Cardiac septum (tissue), 1 donor: ENCODE measurements at regions not wholly inside any gene's neighbourhood (a gene's known extent, or its start where the extent isn't known, plus 50 kb on each side); places are given as distances from the start of the nearest gene placed in this dataset.

Source experiments
- DNase-seq: peaks from one replicate; pipeline ENCODE4 v3.0.0-alpha.2; 2020; ENCODE audit warnings: low spot score
- intact Hi-C: fragments of 100-400 bp; cut with DNase I; formaldehyde crosslinking; loops from one replicate; pipeline ENCODE4 v1.14.0; 2022
- donor health status: DM: no; HTN: no; CAD: no.

DNA sequence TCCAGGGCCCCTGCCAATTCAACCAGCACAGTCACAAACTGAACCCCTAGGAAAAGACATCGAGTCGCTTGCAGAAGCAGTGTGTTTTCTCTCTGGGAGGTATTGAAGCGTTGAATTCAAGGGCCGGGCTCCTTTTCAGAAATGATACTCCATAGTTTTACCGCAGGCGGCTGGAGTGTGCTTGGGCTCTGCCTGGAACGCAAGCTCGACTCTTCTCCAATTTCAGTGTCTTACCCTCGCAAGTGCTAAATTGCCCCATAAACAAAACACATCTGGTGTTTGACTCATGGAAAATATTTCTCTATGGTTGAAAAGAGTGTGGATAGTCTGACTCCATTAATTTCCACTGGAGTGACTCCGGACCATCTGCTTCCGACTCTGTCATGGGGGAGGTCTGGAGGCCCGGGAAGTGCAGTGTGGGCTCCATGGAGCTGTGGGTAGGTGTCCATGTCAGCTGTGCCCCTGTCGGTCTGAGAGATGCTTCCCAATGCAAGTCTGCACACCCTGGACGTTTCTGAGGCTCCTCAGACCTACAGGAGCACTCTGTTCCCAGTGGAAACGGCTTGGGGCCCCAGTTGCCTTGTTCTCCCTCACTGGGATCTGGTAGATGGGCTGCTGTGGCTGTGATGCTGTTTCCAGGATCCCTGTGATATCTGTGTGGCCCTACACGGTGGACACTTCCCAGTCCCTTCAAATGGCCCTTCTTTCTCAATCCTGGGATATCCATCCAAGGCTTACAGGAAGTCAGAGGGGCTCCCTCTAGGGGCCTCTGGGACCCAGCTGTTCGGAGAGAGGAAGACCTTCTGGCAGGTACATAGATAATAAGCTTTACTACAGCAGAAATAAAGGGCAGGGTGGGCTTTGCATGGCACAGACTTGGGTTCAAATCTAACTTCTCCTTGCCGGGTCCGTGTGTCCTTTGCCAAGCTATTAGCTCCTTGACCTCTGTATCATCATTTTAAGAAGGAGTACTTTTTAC lies 119.8 kb upstream of the CDH13 start:
- intact Hi-C loops: no loop called here

DNA sequence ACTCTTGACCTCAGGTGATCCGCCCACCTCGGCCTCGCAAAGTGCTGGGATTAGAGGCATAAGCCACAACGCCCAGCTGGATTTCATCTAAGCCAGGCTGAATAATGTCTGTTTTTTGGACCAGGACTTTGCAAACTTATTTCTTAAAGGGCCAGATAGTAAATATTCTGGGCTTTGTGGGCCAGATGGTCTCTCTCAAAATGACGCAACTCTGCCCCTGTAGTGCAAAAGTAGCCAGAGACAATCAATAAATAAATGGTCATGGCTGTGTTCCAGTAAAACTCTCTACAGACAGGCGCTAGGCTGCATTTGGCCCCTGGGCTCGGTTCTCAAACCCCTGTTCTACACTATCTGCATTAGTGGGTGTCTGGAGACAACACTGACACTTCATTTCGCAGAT lies 121.9 kb upstream of the CDH13 start:
- DNase-seq: no peak
- intact Hi-C loops: no loop called here

More for the DNA sequence above, 119.8 kb upstream of the CDH13 start:
- no peak for DNase-seq

DNA sequence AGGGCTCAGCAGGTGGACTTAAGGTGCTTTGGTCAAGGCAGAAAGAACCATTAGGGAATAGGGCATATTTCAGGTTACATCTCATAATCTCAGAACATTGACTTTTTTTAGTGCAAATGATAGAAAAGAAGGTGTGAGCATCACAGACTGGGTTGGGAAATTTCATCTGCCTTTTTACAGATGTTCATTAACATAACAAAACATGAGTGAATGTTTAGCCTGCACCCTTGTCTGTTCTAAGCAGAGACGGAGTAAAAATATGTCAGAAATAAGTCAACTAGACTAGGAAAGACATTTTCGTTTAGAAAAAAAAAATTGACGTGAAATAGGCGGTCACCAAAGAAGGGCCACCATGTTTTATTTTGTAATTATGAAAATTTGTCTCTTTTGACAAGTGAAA lies 127.5 kb upstream of the CDH13 start:
- intact Hi-C loops: no loop called here
- DNase-seq: no peak

DNA sequence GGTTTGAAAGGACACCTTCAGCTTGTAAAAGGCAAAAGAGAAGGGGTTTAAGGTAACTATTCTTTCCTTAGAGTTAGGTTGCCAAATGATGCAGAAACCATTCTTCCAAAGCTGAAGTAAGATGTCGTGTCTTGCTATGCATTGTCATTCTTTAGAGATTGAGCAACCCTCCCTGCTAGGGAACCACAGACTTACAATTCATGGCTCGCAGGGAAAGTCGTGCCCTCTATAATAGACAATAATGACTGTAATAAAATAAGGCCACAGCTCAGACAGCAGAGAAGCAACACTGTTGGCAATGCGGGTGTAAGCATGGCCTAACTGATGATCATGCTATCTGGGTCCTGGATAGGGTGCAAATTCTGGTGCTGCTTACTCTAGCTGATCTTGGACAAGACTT lies 129.6 kb upstream of the CDH13 start:
- no peak for DNase-seq
- intact Hi-C loops: no loop called here

DNA sequence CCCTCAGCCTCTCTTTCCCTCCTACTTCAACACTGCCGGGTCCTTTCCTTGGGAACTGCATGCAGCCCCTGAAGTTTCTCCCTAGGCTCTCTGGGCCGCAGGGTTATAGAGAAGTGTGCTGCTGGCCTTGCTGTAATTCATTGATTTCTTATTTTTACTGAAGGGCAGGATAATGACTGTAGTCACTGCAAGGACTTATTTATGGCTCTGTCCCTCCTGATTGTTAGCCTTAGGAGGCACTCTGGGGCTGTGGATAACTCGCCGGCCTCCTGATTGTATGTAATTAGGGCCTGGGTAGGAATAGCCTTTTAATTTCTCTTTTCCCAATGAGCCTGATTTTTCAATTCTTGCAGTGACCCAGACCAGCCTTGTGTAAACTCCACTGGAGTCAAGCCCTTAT lies 138.3 kb upstream of the CDH13 start:
- no peak for DNase-seq
- intact Hi-C loops: no loop called here

DNA sequence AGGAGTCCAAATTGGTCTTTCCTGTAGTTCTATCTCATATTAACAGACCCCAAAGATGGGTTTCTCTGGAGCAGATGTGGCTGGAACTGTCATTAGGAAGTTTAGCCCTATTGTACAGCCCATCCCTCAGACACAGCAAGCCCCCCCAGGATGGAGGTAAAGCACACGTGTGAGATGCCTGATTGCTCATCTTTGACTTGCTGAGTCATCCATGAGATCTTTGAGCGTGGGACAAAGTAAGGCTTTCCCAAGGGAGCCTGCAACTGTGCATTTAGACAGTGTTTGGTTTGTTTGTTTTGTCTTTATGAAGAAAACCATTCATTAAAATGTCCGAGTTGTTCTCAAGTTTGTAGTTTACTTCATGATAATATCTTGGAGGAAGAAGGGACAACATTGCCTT lies 145.3 kb upstream of the CDH13 start:
- no peak for DNase-seq
- intact Hi-C loops: no loop called here

DNA sequence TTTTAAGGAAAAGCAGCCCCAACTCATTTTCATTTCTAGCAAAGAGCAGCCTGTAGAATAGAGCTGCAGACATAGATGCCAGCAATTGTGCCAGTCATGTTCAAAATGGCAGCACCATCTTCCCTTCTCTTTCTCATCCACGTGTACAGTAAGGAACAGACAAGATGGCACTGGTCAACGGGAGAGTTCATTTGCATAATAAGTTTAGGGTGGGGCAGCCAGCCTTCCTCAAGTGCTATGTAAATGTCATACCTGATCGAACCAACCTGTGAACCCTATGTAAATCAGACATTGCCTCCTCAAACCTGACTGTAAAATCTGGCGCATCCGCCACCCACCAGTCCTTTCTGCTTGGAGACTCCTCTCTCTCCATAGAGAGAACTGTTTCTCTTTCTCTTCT lies 150.0 kb upstream of the CDH13 start:
- intact Hi-C loops: no loop called here
- DNase-seq: no peak

DNA sequence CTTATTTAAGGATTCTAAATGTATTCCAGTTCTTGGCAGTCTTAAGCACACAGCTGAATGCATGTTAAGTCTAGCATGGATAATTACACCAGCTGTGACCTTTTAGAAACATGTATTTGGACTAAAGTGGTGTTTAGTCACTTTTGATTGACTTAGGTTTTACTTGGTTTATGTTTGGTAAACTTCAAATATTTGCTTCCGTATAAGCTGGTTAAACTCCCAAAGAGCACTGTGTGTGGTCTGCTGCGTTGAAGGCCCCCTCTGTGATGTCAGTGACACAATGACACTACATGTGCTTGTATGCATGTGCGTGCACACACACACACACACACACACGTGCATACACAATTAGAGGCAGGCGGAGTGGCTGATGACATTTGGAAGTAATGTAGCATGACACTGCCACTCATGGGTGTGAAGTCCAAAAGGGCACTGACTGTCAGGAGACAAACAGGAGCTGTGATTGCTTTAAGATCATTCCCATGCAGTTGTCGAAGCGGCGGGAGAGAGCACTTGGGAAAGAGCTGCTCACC lies 156.1 kb upstream of the CDH13 start:
- DNase-seq: no peak
- intact Hi-C loops: no loop called here

DNA sequence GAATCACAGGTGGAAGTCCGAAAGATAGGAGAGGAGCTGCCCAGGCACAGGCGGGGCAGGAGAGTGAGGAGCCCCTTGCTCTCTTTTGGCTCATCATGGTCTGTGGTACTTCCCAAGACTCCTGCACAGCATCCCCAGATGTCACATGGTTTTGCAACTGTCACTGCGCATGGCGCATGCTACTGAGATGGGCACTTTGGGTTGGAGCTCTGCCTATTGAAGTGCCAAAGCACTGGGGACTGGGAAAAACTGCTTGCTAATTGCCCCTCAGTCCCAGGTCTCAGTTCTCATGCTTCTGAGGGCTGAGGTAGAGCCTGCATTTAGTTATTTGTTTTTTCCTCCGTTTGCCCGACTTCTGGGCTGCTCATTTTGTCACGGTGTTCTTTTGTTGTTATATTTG lies 156.8 kb upstream of the CDH13 start:
- DNase-seq: no peak
- intact Hi-C loops: no loop called here

DNA sequence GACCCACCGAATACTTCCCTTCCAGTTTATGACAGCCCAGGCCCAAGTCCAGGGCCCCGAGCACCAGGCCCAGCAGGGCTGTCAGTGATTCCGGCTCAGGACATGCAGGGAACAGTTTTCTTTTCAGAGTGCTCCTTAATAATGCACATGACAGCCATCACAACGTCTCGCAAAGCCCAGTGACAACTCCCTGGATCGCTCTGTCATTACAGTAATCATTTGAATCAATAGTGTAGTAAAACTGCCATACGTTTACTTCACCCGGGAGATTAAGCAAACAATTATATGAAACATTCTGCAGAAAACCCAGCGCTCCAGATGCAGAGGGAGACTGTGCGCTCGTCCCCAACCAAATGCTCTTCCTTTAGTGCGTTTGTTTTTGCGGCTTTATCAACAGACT lies 162.6 kb upstream of the CDH13 start:
- intact Hi-C loops: no loop called here
- DNase-seq: no peak

DNA sequence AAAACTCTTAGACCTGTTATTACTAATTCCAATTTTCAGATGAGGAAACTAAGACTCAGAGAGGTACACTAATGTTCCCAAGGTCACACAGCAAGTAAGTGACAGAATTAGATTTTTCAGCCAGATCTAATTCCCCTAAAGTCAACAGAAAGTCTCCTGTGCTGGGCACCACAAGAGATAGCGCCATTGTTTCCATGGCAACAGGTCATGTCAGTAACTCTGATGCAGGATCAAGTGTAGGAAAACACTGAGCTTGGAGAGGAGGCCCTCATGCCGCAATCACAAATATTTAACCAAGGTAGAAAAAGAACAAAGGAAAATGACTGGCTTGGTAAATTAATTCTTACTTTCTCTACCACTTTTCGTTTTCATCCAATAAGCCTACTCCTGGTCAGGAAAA lies 166.0 kb upstream of the CDH13 start:
- intact Hi-C loops: no loop called here
- no peak for DNase-seq

DNA sequence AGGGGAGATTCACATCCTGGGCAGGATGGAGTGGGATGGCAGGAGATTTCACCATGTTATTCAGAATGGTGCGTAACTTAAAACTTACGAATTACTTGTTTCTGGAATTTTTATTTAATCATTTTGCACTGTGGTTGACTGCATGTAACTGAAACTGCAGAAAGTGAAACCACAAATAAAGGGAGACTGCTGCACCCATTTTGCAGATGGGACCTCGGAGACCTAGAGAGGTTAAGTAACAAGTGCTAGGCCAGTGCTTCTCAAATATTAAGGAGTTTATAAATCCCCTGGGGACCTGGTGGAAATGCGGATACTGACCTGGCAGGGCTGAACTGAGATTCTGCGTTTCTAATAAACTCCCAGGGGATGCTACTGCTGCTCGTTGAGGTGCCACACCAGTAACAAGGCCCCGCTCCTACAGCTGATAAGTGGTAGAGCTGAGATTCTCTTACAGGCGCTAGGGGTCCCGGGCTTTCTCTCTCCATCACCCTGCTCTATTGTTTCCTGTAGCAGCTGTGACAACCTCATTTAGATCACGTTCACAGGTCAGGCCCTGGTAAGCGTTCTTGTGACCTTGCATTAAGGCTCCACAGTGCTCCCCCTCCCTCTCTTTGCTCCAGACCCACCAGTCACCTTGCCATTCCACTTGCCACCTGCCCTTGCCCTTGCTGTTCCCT lies 167.1 kb upstream of the CDH13 start:
- no peak for DNase-seq
- intact Hi-C loops: loop anchor here (5.0 kb wide), 1 partner anchor 197 kb away; no protein-coding TSS in a partner anchor

DNA sequence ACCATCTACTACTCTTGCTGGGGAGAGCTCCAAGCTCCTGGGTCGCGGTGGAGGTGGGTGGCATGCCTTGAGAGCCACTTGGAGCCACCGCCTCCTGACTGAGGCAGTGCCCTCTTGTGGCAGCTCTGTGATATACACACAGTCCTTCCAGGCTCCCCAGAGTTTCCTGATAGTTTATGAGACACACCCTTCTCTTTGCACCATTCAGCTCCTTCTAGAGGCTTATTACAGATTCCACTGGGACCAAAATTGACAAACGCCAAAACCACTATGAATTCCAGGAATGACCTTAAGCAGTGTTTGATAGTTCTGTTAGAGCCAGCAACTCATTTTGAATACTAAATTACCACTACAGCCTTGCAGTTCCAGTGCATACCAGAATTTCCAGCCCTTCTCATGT lies 170.1 kb upstream of the CDH13 start:
- DNase-seq: no peak
- intact Hi-C loops: loop anchor here (5.0 kb wide), 1 partner anchor 194 kb away; no protein-coding TSS in a partner anchor

DNA sequence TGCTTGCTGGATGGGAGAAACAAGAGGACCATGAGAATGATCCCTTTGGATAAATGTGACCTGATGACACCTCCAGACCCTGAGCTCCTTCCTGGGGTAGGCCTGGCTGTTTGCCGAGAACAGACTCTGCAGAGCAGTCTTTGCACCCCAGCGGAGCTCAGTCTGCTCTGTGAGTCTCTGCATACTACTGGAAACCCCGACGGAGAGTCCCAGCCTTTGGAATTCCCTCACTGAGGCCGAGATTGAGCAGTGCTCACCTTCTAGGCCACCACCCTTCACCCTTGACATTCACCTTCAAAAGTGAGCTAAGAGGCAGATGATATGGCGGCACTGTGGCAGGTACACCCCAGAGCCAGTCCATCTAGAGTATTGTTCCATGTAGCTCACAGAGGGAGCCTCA lies 172.2 kb upstream of the CDH13 start:
- intact Hi-C loops: no loop called here
- no peak for DNase-seq

DNA sequence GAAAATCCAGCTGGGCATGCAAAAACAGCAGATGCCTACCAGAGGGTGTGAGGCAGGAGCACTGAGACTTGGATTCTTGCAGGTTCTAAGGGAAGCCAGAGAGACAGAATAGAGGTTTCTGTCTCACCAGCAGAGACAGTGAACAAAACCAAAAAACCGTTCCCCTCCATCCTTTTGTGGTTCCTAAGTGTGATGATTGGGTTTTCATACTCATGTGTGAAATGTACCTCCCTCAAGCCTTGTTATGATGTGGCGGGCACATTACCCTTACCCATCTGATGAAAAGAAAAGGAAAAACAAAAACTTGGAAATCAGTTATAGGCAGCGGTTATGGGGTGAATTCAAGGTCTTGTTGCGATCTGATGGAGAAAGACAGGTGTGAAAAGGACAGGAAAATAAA lies 172.6 kb upstream of the CDH13 start:
- intact Hi-C loops: no loop called here
- DNase-seq: no peak

DNA sequence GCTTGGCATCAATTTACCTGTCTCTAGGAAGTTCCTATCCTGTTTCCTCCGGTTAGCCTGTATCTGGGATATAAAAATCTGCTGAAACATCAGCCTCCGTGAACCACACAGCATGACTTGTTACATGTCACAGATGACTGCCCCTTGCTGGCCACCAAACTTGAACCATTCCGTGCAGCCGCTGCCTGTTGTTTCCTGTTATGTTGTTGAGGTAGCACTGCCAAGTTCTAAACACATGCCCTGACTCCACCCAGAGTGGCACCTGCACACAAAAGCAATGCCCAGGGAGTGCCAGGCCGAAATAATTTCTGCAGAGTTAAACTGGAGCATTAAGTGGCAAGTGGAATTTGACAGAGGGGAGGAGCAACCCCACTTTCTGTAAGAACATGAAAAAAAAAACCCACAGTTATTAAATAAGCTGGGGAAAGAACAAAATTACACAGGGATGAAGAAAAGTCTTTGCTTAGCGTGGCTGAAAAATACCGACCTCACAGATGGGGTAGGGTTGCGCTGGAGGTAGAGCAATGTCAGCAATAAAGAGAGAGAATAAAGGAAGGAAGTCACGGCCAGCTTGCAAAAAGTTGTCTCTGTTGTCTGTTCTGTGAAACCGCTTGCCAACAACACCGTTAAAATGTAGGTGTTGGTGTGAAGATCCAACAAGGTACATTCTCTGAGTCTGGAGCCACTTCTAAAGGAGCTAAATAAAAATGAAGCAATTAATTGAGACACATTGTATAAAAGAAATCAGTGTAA lies 174.6 kb upstream of the CDH13 start:
- intact Hi-C loops: no loop called here
- no peak for DNase-seq

DNA sequence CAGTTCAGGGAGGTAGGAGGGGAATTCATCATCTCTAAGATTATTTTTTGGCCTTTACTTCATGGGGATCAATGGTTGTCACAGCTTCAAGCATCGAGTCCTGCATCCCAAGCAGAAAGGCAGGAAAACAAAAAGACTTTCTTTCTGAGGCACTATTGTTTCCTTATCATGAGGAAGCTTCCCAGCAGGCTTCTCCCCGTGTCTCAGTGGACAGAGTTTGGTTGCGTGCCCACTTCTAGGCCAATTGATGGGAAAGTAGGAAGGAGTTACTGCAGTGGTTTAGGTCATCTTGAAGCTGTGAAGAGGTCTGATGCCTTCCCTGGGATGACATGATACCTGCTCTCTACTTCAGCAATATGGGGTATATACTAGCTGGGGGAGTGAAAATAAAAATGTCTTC lies 175.3 kb upstream of the CDH13 start:
- intact Hi-C loops: no loop called here
- no peak for DNase-seq

DNA sequence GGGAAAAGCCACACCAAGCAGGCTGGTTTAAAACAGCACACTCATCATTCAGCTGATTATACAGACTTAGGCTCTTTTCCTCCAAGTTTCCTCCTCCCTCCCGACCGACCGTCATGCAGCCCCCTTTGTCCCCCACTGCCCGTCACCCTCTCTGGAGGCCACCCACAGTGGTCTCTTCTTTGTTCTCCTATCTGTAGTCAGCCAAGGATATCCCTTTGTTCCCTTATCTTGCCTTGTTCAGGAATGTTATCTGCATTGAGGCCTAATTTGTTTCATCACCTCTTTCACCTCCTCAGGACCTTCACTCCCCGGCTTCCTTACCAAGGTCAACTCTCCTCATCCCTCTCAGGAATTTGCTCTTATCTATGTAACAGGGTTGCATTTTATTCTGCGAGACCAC lies 186.4 kb upstream of the CDH13 start:
- intact Hi-C loops: no loop called here
- no peak for DNase-seq

DNA sequence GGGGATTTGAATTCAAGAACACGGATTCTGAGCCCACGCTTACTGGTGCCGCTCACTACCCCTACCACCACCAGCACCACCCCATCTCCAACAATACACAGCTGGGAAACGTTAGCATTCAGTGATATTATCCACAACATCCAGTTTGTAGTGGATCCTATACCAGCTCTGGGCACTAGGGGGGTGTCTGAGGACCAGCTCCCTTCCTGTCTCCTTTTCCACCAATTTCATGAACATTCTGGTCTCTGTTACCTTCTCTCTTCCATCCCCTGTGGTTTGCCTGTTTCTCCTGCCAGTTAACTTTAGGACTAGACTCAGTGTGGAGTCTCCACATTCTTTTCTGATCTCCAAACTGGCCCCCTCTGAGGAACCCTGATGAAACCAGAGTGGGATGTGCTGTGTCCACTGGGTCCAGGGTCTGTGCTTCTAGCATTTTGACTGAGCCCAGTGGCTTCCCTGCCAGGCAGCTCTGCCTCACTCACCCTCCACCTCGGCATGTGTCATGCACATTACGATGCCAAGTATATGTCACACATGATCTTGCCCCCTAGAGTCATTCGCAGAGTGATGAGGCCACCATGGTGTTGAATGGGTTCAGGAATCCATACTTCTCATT lies 187.0 kb upstream of the CDH13 start:
- intact Hi-C loops: no loop called here
- DNase-seq: no peak

DNA sequence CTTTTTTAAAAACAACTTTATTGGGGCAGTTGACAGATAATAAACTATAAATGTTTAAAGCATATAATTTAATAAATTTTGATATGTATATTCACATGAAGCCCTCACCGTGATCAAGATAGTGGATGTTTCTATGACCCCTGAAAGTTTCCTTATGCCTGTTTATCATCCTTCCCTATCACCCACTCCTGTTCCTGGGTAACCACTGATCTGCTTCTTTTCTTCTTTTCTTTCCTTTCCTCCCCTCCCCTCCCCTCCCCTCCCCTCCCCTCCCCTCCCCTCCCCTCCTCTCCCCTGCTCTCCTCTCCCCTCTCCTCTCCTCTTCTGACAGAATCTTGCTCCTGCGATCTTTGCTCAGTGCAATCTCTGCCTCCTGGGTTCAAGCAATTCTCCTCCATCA lies 193.7 kb upstream of the CDH13 start:
- intact Hi-C loops: no loop called here

More for the DNA sequence above, 193.7 kb upstream of the CDH13 start:
- no peak for DNase-seq
